DOHH2 (cell line): ENCODE measurements at regions not wholly inside any gene's neighbourhood (a gene's known extent, or its start where the extent isn't known, plus 50 kb on each side); places are given as distances from the start of the nearest gene placed in this dataset.

Experiments used
- H3F3A ChIP-seq: fragments of 200-600 bp; sonication (generic), shearing (Covaris generic); 2 replicates; pipeline ENCODE4 v1.6.0; 2016; ENCODE audit warnings: antibody characterized with exemption, mild to moderate bottlenecking; ENCODE audit not compliant: control insufficient read depth, insufficient read depth
- H3K27ac ChIP-seq: fragments of 200-600 bp; sonication (generic); 2 replicates; pipeline ENCODE4 v1.5.1; 2014; ENCODE audit warnings: low read depth, mild to moderate bottlenecking, low read length, moderate library complexity
- H3K27me3 ChIP-seq: fragments of 200-600 bp; sonication (generic); 2 replicates; pipeline ENCODE4 v1.6.1; 2014; ENCODE audit warnings: mild to moderate bottlenecking, low read length, mixed read lengths; ENCODE audit not compliant: control insufficient read depth
- H3K36me3 ChIP-seq: fragments of 200-600 bp; sonication (generic); 2 replicates; pipeline ENCODE4 v1.6.1; 2014; ENCODE audit warnings: mild to moderate bottlenecking, low read length, moderate library complexity, mixed read lengths; ENCODE audit not compliant: control insufficient read depth
- H3K4me1 ChIP-seq: fragments of 200-600 bp; sonication (generic); 2 replicates; pipeline ENCODE4 v1.6.1; 2014; ENCODE audit warnings: mild to moderate bottlenecking, low read length, mixed read lengths; ENCODE audit not compliant: control insufficient read depth
- H3K4me2 ChIP-seq: fragments of 200-600 bp; sonication (generic); 2 replicates; pipeline ENCODE4 v1.6.0; 2014; ENCODE audit warnings: mild to moderate bottlenecking, low read length, moderate library complexity
- H3K4me3 ChIP-seq: fragments of 200-600 bp; sonication (generic); 2 replicates; pipeline ENCODE4 v1.5.1; 2014; ENCODE audit warnings: mild to moderate bottlenecking, low read length, mixed read lengths
- H3K79me2 ChIP-seq: fragments of 200-600 bp; sonication (generic); 2 replicates; pipeline ENCODE4 v1.6.1; 2014; ENCODE audit warnings: mild to moderate bottlenecking, low read length, mixed read lengths; ENCODE audit not compliant: control insufficient read depth
- H3K9me2 ChIP-seq: fragments of 200-600 bp; sonication (generic); replicated peaks from 2 replicates; pipeline ENCODE4 v1.6.1; 2014; ENCODE audit warnings: mild to moderate bottlenecking, low read length, mixed read lengths; ENCODE audit not compliant: control insufficient read depth
- H3K9me3 ChIP-seq: fragments of 200-600 bp; sonication (generic); 2 replicates; pipeline ENCODE4 v1.6.1; 2014; ENCODE audit warnings: antibody characterized with exemption, low read length, mixed read lengths; ENCODE audit not compliant: control insufficient read depth, insufficient read depth
- H4K20me1 ChIP-seq: fragments of 200-600 bp; sonication (generic); 2 replicates; pipeline ENCODE4 v1.6.0; 2014; ENCODE audit warnings: low read depth, mild to moderate bottlenecking, antibody characterized with exemption, low read length, moderate library complexity; ENCODE audit not compliant: control insufficient read depth, insufficient read depth
- EZH2phosphoT487 ChIP-seq: fragments of 200-600 bp; sonication (generic); IDR thresholded peaks from 2 replicates; pipeline ENCODE4 v1.6.1; 2017; ENCODE audit warnings: borderline replicate concordance, mild to moderate bottlenecking, antibody characterized with exemption, low read length, moderate library complexity, mixed read lengths
- TF ChIP-seq, protein P1 (sequence below): fragments of 200-600 bp; sonication (generic); IDR thresholded peaks from one replicate; pipeline ENCODE4 v1.5.1; 2014; ENCODE audit warnings: antibody characterized with exemption, mild to moderate bottlenecking, low read depth, low read length; ENCODE audit not compliant: poor library complexity, severe bottlenecking

DNA sequence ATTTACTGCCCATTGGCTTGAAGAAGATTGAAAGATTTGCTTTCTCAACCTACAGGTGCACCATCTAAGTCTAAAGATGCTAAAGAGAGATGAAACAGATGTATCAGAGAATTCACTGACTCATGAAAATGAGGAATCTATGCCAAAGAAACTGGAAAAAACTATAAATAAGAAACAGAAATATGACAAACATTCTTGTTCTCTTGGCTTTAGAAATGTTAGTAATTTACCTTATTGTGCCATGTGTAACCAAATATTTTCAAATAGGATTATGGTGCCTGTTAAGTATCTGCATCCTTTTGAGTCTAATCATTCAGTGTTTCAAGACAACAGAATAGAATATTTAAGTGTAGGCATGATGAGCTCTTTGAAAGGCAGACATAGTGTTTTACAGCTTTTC is 271.5 kb downstream of the MEX3B start:
- Histone ChIP-seq H3K79me2 (no peaks in the 10 kb centered on the region), H3K4me2 (no peak overlapping the region), H3K4me1 (no peaks in the 10 kb centered on the region), H3K9me2 (no peaks in the 10 kb centered on the region), H3F3A (no peaks in the 10 kb centered on the region), H3K27me3 (no peaks in the 10 kb centered on the region), H3K9me3 (no peaks in the 10 kb centered on the region), H3K4me3 (no peak overlapping the region), H3K27ac (no peak overlapping the region), H3K36me3 (no peaks in the 10 kb centered on the region), H4K20me1 (no peaks in the 10 kb centered on the region)
- no peak for TF ChIP-seq EZH2phosphoT487
- TF ChIP-seq, protein P1, sequence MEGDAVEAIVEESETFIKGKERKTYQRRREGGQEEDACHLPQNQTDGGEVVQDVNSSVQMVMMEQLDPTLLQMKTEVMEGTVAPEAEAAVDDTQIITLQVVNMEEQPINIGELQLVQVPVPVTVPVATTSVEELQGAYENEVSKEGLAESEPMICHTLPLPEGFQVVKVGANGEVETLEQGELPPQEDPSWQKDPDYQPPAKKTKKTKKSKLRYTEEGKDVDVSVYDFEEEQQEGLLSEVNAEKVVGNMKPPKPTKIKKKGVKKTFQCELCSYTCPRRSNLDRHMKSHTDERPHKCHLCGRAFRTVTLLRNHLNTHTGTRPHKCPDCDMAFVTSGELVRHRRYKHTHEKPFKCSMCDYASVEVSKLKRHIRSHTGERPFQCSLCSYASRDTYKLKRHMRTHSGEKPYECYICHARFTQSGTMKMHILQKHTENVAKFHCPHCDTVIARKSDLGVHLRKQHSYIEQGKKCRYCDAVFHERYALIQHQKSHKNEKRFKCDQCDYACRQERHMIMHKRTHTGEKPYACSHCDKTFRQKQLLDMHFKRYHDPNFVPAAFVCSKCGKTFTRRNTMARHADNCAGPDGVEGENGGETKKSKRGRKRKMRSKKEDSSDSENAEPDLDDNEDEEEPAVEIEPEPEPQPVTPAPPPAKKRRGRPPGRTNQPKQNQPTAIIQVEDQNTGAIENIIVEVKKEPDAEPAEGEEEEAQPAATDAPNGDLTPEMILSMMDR: no peak

DNA sequence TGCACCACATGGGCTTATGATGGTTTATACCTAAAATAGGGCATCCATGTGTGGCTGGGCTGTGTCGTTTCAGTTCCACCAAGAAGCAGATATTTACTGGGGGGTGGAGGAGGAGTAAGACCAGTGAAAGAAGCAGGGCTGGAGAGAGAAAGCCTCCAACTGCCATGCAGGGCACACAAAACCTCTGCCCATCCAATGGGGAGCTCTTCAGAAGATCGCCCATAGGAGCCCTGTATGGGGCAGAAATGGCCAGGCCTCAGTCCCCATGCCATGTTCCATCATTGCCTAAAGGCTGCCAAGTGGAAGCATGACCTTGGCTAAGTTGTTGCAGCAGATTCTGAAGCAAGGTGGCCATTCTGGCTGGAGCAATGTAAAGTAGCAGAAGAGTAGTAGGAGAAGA is 277.0 kb downstream of the MEX3B start:
- Histone ChIP-seq H3K4me1 (no peaks in the 10 kb centered on the region), H3K4me2 (no peak overlapping the region), H3K27me3 (no peaks in the 10 kb centered on the region), H3K27ac (no peak overlapping the region), H3K9me3 (no peaks in the 10 kb centered on the region), H4K20me1 (no peaks in the 10 kb centered on the region), H3K9me2 (no peaks in the 10 kb centered on the region), H3K4me3 (no peak overlapping the region), H3F3A (no peaks in the 10 kb centered on the region), H3K36me3 (no peaks in the 10 kb centered on the region), H3K79me2 (no peaks in the 10 kb centered on the region)
- TF ChIP-seq EZH2phosphoT487: no peak
- TF ChIP-seq, protein P1: no peak

DNA sequence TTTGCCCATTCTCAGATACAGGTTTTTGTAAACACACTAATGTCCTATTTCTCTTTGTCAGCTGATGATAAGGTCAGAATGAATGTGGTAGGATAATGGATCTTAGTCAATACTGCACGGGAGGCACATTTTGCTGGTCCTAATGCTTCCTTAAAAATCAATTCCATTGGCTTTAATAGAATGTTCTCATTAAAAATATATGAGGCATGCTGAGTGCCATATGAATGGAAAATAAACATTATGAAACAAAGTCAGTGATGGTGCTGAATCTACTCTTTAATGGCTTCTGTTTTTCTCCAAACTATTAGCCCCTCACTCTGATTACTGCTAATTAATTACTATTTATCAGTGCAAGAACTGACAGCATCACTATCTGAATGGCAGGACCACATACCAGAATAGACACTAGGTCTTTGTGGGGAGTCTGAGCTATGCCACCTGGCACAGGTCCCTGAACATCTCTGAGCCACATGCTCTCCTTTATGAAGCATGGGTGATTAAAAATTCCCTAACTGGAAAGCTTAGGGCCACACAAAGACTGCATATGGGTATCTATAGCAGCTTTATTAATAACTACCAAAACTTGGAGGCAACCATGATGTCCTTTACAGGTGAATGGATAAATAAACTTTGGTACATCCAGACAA is 278.9 kb downstream of the MEX3B start:
- Histone ChIP-seq H3F3A (no peaks in the 10 kb centered on the region), H3K27ac (no peak overlapping the region), H3K36me3 (no peaks in the 10 kb centered on the region), H3K4me3 (no peak overlapping the region), H3K9me2 (no peaks in the 10 kb centered on the region), H3K27me3 (no peaks in the 10 kb centered on the region; the same call in 1 of the 2 replicates), H3K9me3 (no peaks in the 10 kb centered on the region), H3K79me2 (no peaks in the 10 kb centered on the region), H3K4me2 (no peak overlapping the region), H4K20me1 (no peaks in the 10 kb centered on the region), H3K4me1 (no peaks in the 10 kb centered on the region)
- TF ChIP-seq, protein P1: no peak
